GM21737 (cell line): ENCODE measurements at regions not wholly inside any gene's neighbourhood (a gene's known extent, or its start where the extent isn't known, plus 50 kb on each side); places are given as distances from the start of the nearest gene placed in this dataset.
A peak's percentile ranks its signal among the peaks of the same experiment; 100 is the strongest.

ENCODE experiments used
- ATAC-seq: cut with Tn5 transposase; IDR thresholded peaks from one replicate; pipeline ENCODE4 v1.9.1; 2021; ENCODE audit warnings: mild to moderate bottlenecking, moderate library complexity; ENCODE audit not compliant: unreplicated experiment

- ATAC-seq: no peak
Observed at GRCh38 chr6:146865756-146866379, 267.1 kb downstream of the ADGB start.

GRCh38 chr6:146866731-146867414 lies 268.1 kb downstream of the ADGB start:
- no peak for ATAC-seq

GRCh38 chr6:146868671-146869209 lies 270.0 kb downstream of the ADGB start:
- ATAC-seq: no peak

GRCh38 chr6:146870760-146871159 lies 272.0 kb downstream of the ADGB start:
- ATAC-seq: peak; percentile 85

- no peak for ATAC-seq
Observed at GRCh38 chr6:146871611-146872425, 273.0 kb downstream of the ADGB start.

GRCh38 chr6:146872426-146872785 lies 273.6 kb downstream of the ADGB start:
- ATAC-seq: no peak

- ATAC-seq: no peak
Observed at GRCh38 chr6:146874278-146875018, 275.7 kb downstream of the ADGB start.

- ATAC-seq: no peak
Observed at GRCh38 chr6:146875927-146876270, 277.1 kb downstream of the ADGB start.

GRCh38 chr6:146876271-146877151 lies 277.7 kb downstream of the ADGB start:
- no peak for ATAC-seq

- no peak for ATAC-seq
Observed at GRCh38 chr6:146878168-146878951, 279.6 kb downstream of the ADGB start.

- no peak for ATAC-seq
Observed at GRCh38 chr6:146878952-146879340, 280.2 kb downstream of the ADGB start.

GRCh38 chr6:146879406-146880117 lies 280.8 kb downstream of the ADGB start:
- ATAC-seq: no peak

GRCh38 chr6:146881228-146882181 lies 282.7 kb downstream of the ADGB start:
- ATAC-seq: no peak

GRCh38 chr6:146883640-146884531 lies 285.1 kb downstream of the ADGB start:
- no peak for ATAC-seq

GRCh38 chr6:146884728-146885127 lies 286.0 kb downstream of the ADGB start:
- no peak for ATAC-seq

- ATAC-seq: no peak
Observed at GRCh38 chr6:146885708-146886457, 287.1 kb downstream of the ADGB start.
